HL-60 (cell line): ENCODE measurements at regions not wholly inside any gene's neighbourhood (a gene's known extent, or its start where the extent isn't known, plus 50 kb on each side); places are given as distances from the start of the nearest gene placed in this dataset.

Experiments
- DNase-seq, 2 experiments: peaks; one replicate each; pipeline ENCODE4 v3.0.0-alpha.2; 2010 to 2020; ENCODE audit warnings: low read depth in 1 of 2, low spot score in 1 of 2
- H3K27ac ChIP-seq: fragments of 250-450 bp; sonication (Bioruptor Pico); replicated peaks from 2 replicates; pipeline ENCODE4 v1.5.1; 2020; ENCODE audit warnings: mild to moderate bottlenecking, moderate library complexity
- H3K27me3 ChIP-seq: fragments of 250-450 bp; sonication (Bioruptor Pico); 2 replicates; pipeline ENCODE4 v1.5.1; 2021; ENCODE audit warnings: mild to moderate bottlenecking, moderate library complexity; ENCODE audit not compliant: insufficient read depth, poor library complexity, severe bottlenecking
- H3K4me3 ChIP-seq: replicated peaks from 2 replicates; pipeline ENCODE4 v1.5.1; 2011; ENCODE audit warnings: mild to moderate bottlenecking, control low read depth, low read length; ENCODE audit not compliant: insufficient read depth
- GABPA ChIP-seq: IDR thresholded peaks from 2 replicates; pipeline ENCODE4 v1.6.1; 2012; ENCODE audit warnings: low read depth
- POLR2AphosphoS5 ChIP-seq: IDR thresholded peaks from 2 replicates; pipeline ENCODE4 v1.6.1; 2012; ENCODE audit warnings: low read depth
- SPI1 ChIP-seq: IDR thresholded peaks from 2 replicates; pipeline ENCODE4 v1.6.1; 2012; ENCODE audit warnings: low read depth, mild to moderate bottlenecking, borderline replicate concordance
- TF ChIP-seq, protein P1 (sequence below): IDR thresholded peaks from 2 replicates; pipeline ENCODE4 v1.6.1; 2012; ENCODE audit warnings: low read depth; ENCODE audit not compliant: insufficient replicate concordance
- TF ChIP-seq, protein P2 (sequence below): IDR thresholded peaks from one replicate; pipeline ENCODE4 v1.5.1; 2011; ENCODE audit warnings: low read length, control low read depth, inconsistent platforms; ENCODE audit not compliant: insufficient read depth

- no peaks in the 10 kb centered on the region for H3K27me3 ChIP-seq
- TF ChIP-seq GABPA (no peak), POLR2AphosphoS5 (no peak), SPI1 (no peak)
- TF ChIP-seq, protein P1, sequence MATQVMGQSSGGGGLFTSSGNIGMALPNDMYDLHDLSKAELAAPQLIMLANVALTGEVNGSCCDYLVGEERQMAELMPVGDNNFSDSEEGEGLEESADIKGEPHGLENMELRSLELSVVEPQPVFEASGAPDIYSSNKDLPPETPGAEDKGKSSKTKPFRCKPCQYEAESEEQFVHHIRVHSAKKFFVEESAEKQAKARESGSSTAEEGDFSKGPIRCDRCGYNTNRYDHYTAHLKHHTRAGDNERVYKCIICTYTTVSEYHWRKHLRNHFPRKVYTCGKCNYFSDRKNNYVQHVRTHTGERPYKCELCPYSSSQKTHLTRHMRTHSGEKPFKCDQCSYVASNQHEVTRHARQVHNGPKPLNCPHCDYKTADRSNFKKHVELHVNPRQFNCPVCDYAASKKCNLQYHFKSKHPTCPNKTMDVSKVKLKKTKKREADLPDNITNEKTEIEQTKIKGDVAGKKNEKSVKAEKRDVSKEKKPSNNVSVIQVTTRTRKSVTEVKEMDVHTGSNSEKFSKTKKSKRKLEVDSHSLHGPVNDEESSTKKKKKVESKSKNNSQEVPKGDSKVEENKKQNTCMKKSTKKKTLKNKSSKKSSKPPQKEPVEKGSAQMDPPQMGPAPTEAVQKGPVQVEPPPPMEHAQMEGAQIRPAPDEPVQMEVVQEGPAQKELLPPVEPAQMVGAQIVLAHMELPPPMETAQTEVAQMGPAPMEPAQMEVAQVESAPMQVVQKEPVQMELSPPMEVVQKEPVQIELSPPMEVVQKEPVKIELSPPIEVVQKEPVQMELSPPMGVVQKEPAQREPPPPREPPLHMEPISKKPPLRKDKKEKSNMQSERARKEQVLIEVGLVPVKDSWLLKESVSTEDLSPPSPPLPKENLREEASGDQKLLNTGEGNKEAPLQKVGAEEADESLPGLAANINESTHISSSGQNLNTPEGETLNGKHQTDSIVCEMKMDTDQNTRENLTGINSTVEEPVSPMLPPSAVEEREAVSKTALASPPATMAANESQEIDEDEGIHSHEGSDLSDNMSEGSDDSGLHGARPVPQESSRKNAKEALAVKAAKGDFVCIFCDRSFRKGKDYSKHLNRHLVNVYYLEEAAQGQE, result no peak
- TF ChIP-seq, protein P2, sequence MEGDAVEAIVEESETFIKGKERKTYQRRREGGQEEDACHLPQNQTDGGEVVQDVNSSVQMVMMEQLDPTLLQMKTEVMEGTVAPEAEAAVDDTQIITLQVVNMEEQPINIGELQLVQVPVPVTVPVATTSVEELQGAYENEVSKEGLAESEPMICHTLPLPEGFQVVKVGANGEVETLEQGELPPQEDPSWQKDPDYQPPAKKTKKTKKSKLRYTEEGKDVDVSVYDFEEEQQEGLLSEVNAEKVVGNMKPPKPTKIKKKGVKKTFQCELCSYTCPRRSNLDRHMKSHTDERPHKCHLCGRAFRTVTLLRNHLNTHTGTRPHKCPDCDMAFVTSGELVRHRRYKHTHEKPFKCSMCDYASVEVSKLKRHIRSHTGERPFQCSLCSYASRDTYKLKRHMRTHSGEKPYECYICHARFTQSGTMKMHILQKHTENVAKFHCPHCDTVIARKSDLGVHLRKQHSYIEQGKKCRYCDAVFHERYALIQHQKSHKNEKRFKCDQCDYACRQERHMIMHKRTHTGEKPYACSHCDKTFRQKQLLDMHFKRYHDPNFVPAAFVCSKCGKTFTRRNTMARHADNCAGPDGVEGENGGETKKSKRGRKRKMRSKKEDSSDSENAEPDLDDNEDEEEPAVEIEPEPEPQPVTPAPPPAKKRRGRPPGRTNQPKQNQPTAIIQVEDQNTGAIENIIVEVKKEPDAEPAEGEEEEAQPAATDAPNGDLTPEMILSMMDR, result no peak
- H3K27ac ChIP-seq, result no peak overlapping the region
- DNase-seq, result no peak
- H3K4me3 ChIP-seq, result no peak overlapping the region
Observed at GRCh38 chr4:130859991-130860390, 1764.0 kb downstream of the C4orf33 start.

DNA sequence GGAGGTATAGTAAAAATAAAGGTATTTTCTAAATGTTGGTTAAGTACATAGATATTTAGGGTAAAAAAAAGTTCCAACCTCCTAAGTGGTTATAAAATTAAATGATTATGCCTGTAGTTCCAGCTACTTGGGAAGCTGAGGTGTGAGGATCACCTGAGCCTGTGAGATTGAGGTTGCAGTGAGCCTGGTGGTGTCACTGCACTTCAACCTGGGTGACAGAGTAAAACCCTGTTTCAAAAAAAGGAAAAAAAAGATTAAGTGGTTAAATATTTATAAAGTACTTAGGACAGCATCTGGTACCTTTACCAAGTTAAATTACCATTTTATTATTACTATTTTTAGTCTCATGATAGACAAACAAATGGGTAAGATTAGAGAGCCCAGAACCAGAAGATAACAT lies 1801.0 kb downstream of the C4orf33 start:
- no peaks in the 10 kb centered on the region for H3K27me3 ChIP-seq
- H3K4me3 ChIP-seq, result no peak overlapping the region
- no peak for DNase-seq
- H3K27ac ChIP-seq, result no peak overlapping the region
- TF ChIP-seq SPI1 (no peak), POLR2AphosphoS5 (no peak), GABPA (no peak)
- TF ChIP-seq, protein P2, result no peak
- TF ChIP-seq, protein P1, result no peak

DNA sequence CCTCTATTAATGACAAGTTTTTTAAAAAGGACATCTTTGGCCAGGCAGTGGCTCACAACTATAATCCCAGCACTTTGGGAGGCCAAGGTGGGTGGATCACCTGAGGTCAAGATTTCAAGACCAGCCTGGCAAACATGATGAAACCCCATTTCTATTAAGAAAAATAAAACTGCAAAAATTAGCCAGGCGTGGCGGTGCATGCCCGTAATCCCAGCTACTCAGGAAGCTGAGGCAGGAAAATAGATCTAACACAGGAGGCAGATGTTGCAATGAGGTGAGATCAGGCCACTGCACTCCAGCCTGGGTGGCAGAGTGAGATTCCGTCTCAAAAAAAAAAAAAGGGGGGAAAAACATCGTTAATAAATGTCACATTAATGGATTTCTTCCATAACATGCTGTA lies 1805.4 kb downstream of the C4orf33 start:
- TF ChIP-seq SPI1, result no peak
- TF ChIP-seq, protein P1, result no peak
- TF ChIP-seq, protein P2, result no peak
- TF ChIP-seq POLR2AphosphoS5, result no peak
- TF ChIP-seq GABPA, result no peak
- H3K27me3 ChIP-seq, result no peaks in the 10 kb centered on the region

More for the DNA sequence above, 1805.4 kb downstream of the C4orf33 start:
- Histone ChIP-seq H3K4me3 (no peak overlapping the region), H3K27ac (no peak overlapping the region)
- no peak for DNase-seq
